NCI-H82 treated with DMSO at 0.1 percent for 48 hours (cell line): ENCODE measurements at regions not wholly inside any gene's neighbourhood (a gene's known extent, or its start where the extent isn't known, plus 50 kb on each side); places are given as distances from the start of the nearest gene placed in this dataset.

ENCODE experiments used
- DNase-seq: peaks from one replicate; lab custom pipeline; 2025; ENCODE audit not compliant: unreplicated experiment; lab: John Stamatoyannopoulos, UW

DNA sequence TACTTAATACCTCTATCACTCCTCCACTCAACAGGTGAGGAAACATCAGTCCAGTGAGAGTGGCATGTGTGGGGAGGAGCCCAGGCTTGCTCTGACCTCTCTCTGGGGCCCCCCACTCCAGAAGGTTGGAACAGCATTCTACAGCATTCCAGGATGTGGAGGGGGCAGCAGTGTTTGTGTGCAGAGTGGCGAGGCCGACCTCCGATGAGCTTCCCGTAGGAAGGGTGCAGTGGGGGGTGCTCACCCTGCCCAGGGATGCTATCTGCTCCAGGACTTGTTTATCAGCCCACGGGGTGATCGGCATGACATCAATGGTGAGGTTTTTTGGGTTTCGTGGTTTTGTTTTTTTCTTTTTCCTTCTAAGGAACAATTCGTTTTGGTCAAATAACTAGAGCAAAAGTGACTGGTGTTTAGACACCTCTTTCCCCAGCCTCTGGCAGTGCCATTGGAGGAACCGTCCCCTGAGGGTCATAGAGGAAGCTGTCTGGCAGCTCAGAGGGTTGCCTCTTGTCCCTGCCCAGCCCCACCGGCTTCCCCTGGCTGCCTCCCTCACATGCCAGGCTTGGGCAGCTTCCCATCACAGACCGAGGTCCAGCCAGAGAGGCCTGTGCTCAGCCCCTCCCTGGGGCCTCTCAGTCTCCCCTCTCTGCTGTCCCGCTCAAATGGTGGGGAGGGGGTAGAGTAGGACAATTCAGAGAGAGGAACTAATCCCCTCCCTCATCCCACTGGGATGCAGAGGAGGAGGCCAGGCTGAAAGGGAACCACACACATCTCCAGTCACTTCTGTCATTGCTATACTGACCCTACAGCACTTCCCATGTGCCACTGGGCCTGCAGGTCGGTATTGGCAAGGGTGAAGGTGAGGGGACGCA, 96.5 kb downstream of the ZFP36L2 start:
- no peak for DNase-seq

DNA sequence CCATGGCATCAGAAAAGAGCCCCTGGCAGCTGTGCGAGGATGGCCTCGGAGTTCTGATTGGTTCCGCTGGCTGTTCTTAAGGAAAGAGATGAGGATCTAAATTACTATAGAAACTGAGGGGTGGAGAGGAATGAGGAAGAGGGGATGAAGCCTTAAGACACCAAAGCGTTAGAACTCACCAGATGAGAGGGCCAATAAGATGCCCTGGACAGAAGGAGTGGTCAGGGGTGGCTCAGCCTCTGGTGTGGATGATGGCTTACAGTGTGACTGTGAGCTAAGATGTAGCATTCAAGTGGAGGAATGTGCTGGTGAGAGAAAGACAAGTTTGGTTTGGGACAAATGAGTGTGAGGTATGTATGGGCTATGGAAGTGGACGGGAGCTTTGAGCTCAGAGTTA, 97.8 kb downstream of the ZFP36L2 start:
- no peak for DNase-seq

DNA sequence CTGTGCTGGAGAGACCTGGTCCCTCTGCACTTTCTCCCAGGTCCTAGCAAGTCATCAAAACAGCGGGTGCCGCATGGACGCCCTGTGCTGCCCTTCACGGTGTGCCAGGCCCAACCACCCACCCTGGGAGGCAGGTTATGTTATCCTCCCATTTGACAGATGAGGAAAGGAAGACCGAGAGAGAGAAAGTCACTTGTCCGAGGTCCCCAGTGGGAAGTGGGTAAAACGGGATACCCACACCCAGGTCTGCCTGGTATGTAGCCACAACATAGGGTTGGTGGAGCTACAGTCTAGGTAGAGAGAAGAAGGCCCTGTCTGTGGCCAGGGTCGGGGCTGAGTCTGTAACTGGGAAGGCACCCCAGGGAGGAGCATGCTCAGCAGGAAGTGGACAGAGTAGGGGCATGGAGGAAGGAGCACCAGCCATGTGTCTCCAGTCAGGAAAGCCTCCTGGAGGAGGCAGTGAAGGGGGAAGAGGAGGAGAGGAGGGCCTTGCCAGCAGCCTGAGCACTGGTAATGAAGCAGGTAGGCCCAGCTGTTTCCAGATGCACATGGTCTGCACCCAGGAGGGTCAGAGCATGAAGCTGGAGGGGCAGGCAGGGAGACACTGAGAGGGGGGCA, 98.4 kb downstream of the ZFP36L2 start:
- DNase-seq = no peak

DNA sequence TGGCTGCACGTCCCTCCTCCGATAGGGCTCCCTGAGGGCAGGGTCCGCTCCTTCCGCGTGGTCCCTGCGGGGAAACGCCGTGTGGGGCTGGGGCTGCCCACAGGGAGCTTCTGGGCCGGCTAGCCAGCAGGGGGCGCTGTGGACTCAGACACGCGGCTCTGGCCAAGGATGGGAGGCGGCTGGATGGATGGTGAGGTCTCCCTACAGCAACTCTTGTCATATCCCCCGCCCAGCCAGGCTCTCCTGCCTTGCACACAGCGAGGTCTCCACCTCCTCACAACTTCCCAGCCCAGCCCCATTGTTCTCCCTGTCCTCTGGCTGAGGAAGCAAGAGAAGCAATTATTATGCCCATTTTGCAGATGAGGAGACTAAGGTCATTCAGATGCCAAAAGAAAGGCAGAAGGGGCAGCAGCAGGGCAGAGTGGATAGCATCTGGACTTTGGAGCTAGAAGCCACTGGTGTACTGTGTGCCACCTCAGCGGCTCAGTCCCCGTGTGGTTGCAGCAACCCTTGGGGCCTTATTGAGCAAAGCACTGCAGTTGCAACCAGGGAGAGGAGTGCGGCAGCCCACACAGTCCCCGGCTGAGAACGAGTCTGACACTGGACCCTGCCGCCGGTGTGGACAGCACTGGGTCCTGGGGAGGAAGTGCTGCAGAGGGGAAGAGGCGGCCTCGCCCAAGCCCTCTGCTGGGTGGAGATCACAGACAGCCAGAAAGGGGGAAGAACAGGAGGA, 99.0 kb downstream of the ZFP36L2 start:
- no peak for DNase-seq

- DNase-seq = no peak
These were observed 99.6 kb downstream of the ZFP36L2 start for GRCh38 chr2:43126817-43127207.

GRCh38 chr2:43125090-43125998, 101.1 kb downstream of the ZFP36L2 start:
- DNase-seq = no peak

DNA sequence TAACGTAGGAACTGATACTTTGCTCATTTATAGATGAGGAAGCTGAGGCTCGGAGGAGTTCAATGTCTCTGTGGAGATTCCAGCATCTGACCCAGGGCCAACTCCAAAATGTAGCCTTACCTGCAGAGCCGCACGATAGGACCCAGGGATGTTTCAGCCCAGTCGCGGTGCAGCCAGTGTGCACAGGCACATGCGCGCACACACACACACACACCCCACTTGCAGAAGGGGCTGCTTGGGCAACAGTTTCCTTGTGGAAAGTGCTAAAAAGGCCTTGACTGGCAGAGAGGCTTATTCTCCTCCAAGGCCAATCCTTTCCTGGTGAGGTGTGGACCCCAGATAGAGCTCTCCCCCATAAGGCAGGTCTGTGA, 101.7 kb downstream of the ZFP36L2 start:
- DNase-seq = no peak

DNA sequence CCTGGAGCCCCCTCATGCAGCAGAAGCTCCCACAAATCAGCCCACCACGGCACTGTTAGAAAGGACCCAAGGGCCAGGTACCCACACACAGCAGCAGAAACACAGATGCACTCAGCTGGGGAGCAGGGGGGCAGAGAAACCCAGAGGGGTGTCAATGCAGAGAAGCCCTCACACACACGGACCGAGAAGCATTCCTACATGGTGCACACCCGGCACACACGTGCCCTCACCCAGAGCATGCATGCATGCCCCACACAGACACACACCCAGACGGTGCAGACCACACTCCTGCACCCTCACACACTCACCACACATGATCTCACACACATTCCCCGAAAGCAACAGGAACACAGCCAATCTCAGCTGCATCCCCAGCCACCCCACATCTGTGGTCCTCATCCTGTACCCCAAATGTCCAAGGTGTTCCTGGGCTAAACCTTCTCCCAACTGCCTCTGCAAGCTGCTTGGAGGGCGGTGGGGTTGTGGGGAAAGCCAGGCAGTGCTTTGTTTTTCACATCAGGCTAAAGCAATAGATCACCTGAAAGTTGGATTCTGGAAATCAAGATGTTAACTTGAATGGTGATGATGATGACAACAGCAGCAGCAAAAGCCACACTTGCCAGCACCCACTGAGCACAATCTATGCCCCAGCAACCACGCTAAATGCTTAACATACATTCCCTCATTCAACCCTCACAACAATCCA, 102.3 kb downstream of the ZFP36L2 start:
- DNase-seq = no peak

GRCh38 chr2:43123486-43123885, 102.9 kb downstream of the ZFP36L2 start:
- no peak for DNase-seq

DNA sequence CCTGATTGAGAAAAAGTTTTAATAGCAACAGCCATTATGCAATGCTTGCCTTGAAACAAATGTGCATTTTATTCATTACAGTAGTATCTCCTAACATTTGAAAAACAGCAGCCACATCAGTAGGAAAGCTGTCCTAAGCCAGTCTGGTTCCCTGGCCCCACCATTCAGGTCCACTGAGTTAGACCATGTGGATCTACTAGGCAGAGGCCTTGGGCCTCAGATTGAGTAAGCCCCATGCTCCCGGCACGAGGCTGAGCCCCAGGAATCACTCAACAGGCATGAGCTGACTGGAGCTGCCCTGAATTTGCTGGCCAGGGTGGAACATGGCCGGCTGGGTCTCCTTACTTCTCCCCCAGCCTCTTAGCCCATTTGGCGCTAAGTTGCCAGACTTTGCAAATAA, 103.4 kb downstream of the ZFP36L2 start:
- no peak for DNase-seq

GRCh38 chr2:43121580-43122314, 104.7 kb downstream of the ZFP36L2 start:
- DNase-seq = no peak

DNA sequence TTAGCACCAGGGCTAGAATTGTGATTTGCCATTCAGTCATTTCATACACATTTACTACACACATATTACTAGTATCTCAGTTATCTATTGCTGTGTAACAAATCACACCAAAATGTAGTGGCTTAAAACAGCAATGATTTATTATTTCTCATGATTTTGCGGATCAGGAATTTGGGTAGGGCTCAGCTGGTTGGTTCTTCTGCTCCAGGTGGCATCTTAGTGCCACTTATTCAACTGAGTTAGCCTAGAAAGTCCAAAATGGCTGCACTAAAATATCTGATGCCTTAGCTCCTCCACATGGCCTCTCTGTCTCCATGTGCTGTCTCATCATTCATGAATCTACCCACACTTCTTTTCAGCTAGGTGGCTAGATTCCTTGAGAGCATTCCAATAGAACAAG, 107.1 kb downstream of the ZFP36L2 start:
- no peak for DNase-seq

DNA sequence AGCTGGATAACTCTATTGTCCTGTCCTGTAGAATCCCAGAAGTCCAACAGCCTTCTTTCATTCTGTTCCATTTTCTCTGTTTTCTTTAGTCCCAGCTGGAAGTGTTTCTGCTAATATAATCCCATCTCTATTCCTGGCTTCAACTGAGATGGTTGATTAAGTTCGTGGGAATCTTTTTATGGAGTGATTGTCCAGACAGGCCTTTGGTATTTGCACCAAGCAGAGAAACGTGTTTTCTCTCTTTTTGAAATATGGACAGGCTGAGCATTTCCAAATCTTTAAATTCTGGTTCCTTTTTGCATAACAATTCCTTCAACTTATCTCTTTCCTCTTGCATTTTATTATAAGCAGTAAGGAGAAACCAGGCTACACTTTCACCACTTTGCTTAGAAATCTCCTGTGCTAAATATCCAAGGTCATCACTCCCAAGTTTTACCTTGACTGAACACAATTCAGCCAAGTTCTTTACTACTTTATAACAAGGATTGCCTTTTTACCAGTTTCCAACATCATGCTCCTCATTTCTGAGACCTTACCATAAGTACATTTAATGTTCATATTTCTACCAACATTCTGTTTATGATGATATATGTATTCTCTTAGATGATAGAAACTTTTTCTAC, 108.8 kb downstream of the ZFP36L2 start:
- DNase-seq = no peak

GRCh38 chr2:43116988-43117387, 109.4 kb downstream of the ZFP36L2 start:
- DNase-seq = no peak

DNA sequence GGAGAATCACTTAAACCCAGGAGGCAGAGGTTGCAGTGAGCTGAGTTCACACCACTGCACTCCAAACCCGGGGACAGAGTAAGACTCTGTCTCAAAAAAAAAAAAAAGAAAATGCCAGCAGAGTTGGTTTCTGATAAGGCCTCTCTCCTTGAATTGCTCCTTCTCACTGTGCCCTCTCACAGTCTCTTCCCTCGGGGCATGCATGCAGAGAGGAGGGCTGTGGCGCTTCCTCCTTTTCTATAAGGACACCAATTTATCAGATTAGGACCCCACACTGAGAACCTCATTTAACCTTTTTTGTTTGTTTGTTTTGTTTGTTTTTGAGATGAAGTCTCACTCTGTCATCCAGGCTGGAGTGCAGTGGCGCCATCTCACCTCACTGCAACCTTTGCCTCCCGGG, 110.5 kb downstream of the ZFP36L2 start:
- DNase-seq = no peak

- DNase-seq = no peak
These were observed 112.2 kb downstream of the ZFP36L2 start for GRCh38 chr2:43114210-43114609.

- no peak for DNase-seq
These were observed 114.4 kb downstream of the ZFP36L2 start for GRCh38 chr2:43111788-43112554.

GRCh38 chr2:43110442-43110871, 115.9 kb downstream of the ZFP36L2 start:
- no peak for DNase-seq
